DND-41 (cell line): ENCODE measurements at regions not wholly inside any gene's neighbourhood (a gene's known extent, or its start where the extent isn't known, plus 50 kb on each side); places are given as distances from the start of the nearest gene placed in this dataset.

Experiments used
- ATAC-seq: fragments of 200-7000 bp; cut with Tn5 transposase; 3 replicates; pipeline ENCODE4 v1.9.1; 2021; ENCODE audit warnings: low read depth; ENCODE audit not compliant: insufficient read depth
- DNase-seq: peaks from one replicate; pipeline ENCODE4 v3.0.0-alpha.2; 2020
- H2AFZ ChIP-seq: 2 replicates; pipeline ENCODE4 v1.6.0; 2012; ENCODE audit warnings: low read depth, low read length
- H3K27ac ChIP-seq: 2 replicates; pipeline ENCODE4 v1.5.1; 2012; ENCODE audit warnings: low read length, inconsistent platforms
- H3K27me3 ChIP-seq: fragments of 200-600 bp; sonication (generic); 2 replicates; pipeline ENCODE4 v1.6.0; 2012; ENCODE audit warnings: low read length, mild to moderate bottlenecking, inconsistent platforms; ENCODE audit not compliant: insufficient read depth, poor library complexity
- H3K36me3 ChIP-seq: 2 replicates; pipeline ENCODE4 v1.5.1; 2012; ENCODE audit warnings: low read length, inconsistent platforms; ENCODE audit not compliant: insufficient read depth
- H3K4me1 ChIP-seq: 2 replicates; pipeline ENCODE4 v1.5.1; 2012; ENCODE audit warnings: mild to moderate bottlenecking, low read length; ENCODE audit not compliant: insufficient read depth
- H3K4me2 ChIP-seq: 2 replicates; pipeline ENCODE4 v1.6.0; 2012; ENCODE audit warnings: mild to moderate bottlenecking, moderate library complexity, low read length, inconsistent platforms; ENCODE audit not compliant: insufficient read depth
- H3K4me3 ChIP-seq, 2 experiments: fragments of 200-600 bp in 1 of 2; shearing (Covaris generic) in 1 of 2; 2 replicates each; pipeline ENCODE4 v1.5.1; 2012 to 2016; ENCODE audit warnings: inconsistent platforms in 2 of 2, low read length in 2 of 2, mild to moderate bottlenecking in 2 of 2, low read depth in 1 of 2, moderate library complexity in 1 of 2
- H3K79me2 ChIP-seq: 2 replicates; pipeline ENCODE4 v1.6.0; 2012; ENCODE audit warnings: low read length, inconsistent platforms; ENCODE audit not compliant: insufficient read depth
- H3K9ac ChIP-seq: 2 replicates; pipeline ENCODE4 v1.6.0; 2012; ENCODE audit warnings: low read depth, mild to moderate bottlenecking, inconsistent platforms, low read length, moderate library complexity
- H3K9me3 ChIP-seq: 2 replicates; pipeline ENCODE4 v1.5.1; 2012; ENCODE audit warnings: low read length, moderate library complexity, mild to moderate bottlenecking, inconsistent platforms; ENCODE audit not compliant: insufficient read depth, severe bottlenecking
- H4K20me1 ChIP-seq: 2 replicates; pipeline ENCODE4 v1.6.0; 2012; ENCODE audit warnings: low read length; ENCODE audit not compliant: insufficient read depth
- CTCF ChIP-seq: IDR thresholded peaks from 2 replicates; pipeline ENCODE4 v1.5.1; 2012; ENCODE audit warnings: borderline replicate concordance, low read length, moderate library complexity, mild to moderate bottlenecking; ENCODE audit not compliant: poor library complexity, severe bottlenecking; ENCODE audit errors: extremely low read depth
- EZH2 ChIP-seq: IDR thresholded peaks from 3 replicates; pipeline ENCODE4 v1.6.1; 2012; ENCODE audit warnings: borderline replicate concordance, low read depth, mild to moderate bottlenecking, moderate library complexity, low read length, inconsistent platforms; ENCODE audit not compliant: severe bottlenecking

- no peaks in the 10 kb centered on the region for H3K4me1 ChIP-seq
- H3K79me2 ChIP-seq, result no peaks in the 10 kb centered on the region
- H3K4me2 ChIP-seq, result no peak overlapping the region
- no peak overlapping the region for H3K4me3 ChIP-seq
- no peak overlapping the region for H2AFZ ChIP-seq
- no peak for DNase-seq
- H4K20me1 ChIP-seq, result no peaks in the 10 kb centered on the region
- no peaks in the 10 kb centered on the region for H3K36me3 ChIP-seq
- H3K27me3 ChIP-seq, result no peaks in the 10 kb centered on the region
- TF ChIP-seq EZH2 (no peak), CTCF (no peak)
- no peak for ATAC-seq
- no peaks in the 10 kb centered on the region for H3K9me3 ChIP-seq
- no peak overlapping the region for H3K9ac ChIP-seq
- no peak overlapping the region for H3K27ac ChIP-seq
Measured at GRCh38 chr11:134882141-134882540, 470.1 kb upstream of the B3GAT1 start.

- DNase-seq (no peak), ATAC-seq (no peak)
- Histone ChIP-seq H3K4me1 (no peaks in the 10 kb centered on the region), H2AFZ (no peak overlapping the region), H3K27me3 (no peaks in the 10 kb centered on the region), H3K9me3 (no peaks in the 10 kb centered on the region), H3K27ac (no peak overlapping the region), H3K9ac (no peak overlapping the region), H3K79me2 (no peaks in the 10 kb centered on the region), H3K4me2 (no peak overlapping the region), H3K36me3 (no peaks in the 10 kb centered on the region), H3K4me3 (no peak overlapping the region), H4K20me1 (no peaks in the 10 kb centered on the region)
- TF ChIP-seq EZH2, result no peak
- no peak for TF ChIP-seq CTCF
Measured at GRCh38 chr11:134880788-134881187, 468.7 kb upstream of the B3GAT1 start.

GRCh38 chr11:134879931-134880330, 467.9 kb upstream of the B3GAT1 start:
- Histone ChIP-seq H2AFZ (no peak overlapping the region), H3K79me2 (no peaks in the 10 kb centered on the region), H3K4me3 (no peak overlapping the region), H4K20me1 (no peaks in the 10 kb centered on the region), H3K27ac (no peak overlapping the region), H3K36me3 (no peaks in the 10 kb centered on the region), H3K4me1 (peaks cover 8% of the 10 kb centered on the region), H3K9me3 (no peaks in the 10 kb centered on the region), H3K4me2 (no peak overlapping the region), H3K27me3 (no peaks in the 10 kb centered on the region), H3K9ac (no peak overlapping the region)
- no peak for ATAC-seq
- DNase-seq, result no peak
- TF ChIP-seq CTCF (no peak), EZH2 (no peak)

GRCh38 chr11:134879341-134879740, 467.3 kb upstream of the B3GAT1 start:
- Histone ChIP-seq H4K20me1 (no peaks in the 10 kb centered on the region), H3K4me3 (no peak overlapping the region), H3K4me2 (no peak overlapping the region), H3K9ac (no peak overlapping the region), H3K4me1 (peaks cover 14% of the 10 kb centered on the region), H3K36me3 (no peaks in the 10 kb centered on the region), H3K9me3 (no peaks in the 10 kb centered on the region), H2AFZ (no peak overlapping the region), H3K27ac (no peak overlapping the region), H3K79me2 (no peaks in the 10 kb centered on the region), H3K27me3 (no peaks in the 10 kb centered on the region)
- DNase-seq (no peak), ATAC-seq (0 out of 3 replicates have a peak, but pooled peaks have one; percentile 24)
- TF ChIP-seq EZH2, result no peak
